Neuronal stem cell (in vitro differentiated cells): ENCODE measurements at regions not wholly inside any gene's neighbourhood (a gene's known extent, or its start where the extent isn't known, plus 50 kb on each side); places are given as distances from the start of the nearest gene placed in this dataset.

Experiments used
- DNase-seq: peaks from one replicate; pipeline ENCODE4 v3.0.0-alpha.2; 2013; ENCODE audit warnings: low spot score
- H2AFZ ChIP-seq: one replicate; pipeline ENCODE4 v1.6.1; 2013; ENCODE audit warnings: mild to moderate bottlenecking, low read length, inconsistent platforms
- H2AK5ac ChIP-seq: 2 replicates; pipeline ENCODE4 v1.6.1; 2013; ENCODE audit warnings: low read depth, mild to moderate bottlenecking, inconsistent platforms, low read length, moderate library complexity, mixed read lengths
- H2BK120ac ChIP-seq: 2 replicates; pipeline ENCODE4 v1.6.1; 2013; ENCODE audit warnings: low read depth, mild to moderate bottlenecking, inconsistent platforms, low read length, moderate library complexity, mixed read lengths
- H2BK12ac ChIP-seq: one replicate; pipeline ENCODE4 v1.6.1; 2013; ENCODE audit warnings: low read length, inconsistent platforms
- H2BK15ac ChIP-seq: 2 replicates; pipeline ENCODE4 v1.6.1; 2013; ENCODE audit warnings: mild to moderate bottlenecking, low read length, inconsistent platforms, mixed read lengths
- H2BK5ac ChIP-seq: one replicate; pipeline ENCODE4 v1.6.1; 2013; ENCODE audit warnings: inconsistent platforms, mild to moderate bottlenecking, low read length, moderate library complexity
- H3K14ac ChIP-seq: one replicate; pipeline ENCODE4 v1.6.1; 2013; ENCODE audit warnings: low read length, inconsistent platforms
- H3K18ac ChIP-seq: 2 replicates; pipeline ENCODE4 v1.6.1; 2013; ENCODE audit warnings: low read length, inconsistent platforms
- H3K23ac ChIP-seq: 2 replicates; pipeline ENCODE4 v1.6.1; 2013; ENCODE audit warnings: low read depth, mild to moderate bottlenecking, mixed read lengths, low read length, inconsistent platforms; ENCODE audit not compliant: poor library complexity
- H3K27ac ChIP-seq: replicated peaks from 3 replicates; pipeline ENCODE4 v1.5.1; 2013; ENCODE audit warnings: low read length, inconsistent platforms
- H3K27me3 ChIP-seq, 3 experiments: 2 replicates each; pipeline ENCODE4 v1.6.1; 2013; ENCODE audit warnings: low read length in 3 of 3, mild to moderate bottlenecking in 2 of 3, inconsistent platforms in 1 of 3, low read depth in 1 of 3, mixed read lengths in 1 of 3, moderate library complexity in 1 of 3; ENCODE audit not compliant: control insufficient read depth in 3 of 3, insufficient read depth in 3 of 3
- H3K36me3 ChIP-seq, 2 donors: replicated peaks in 1 of 2; 2 replicates each; pipeline ENCODE4 v1.6.1; 2013; ENCODE audit warnings: low read length in 2 of 2; ENCODE audit not compliant: control insufficient read depth in 2 of 2, insufficient read depth in 2 of 2
- H3K4ac ChIP-seq: 2 replicates; pipeline ENCODE4 v1.6.1; 2013; ENCODE audit warnings: inconsistent platforms, mild to moderate bottlenecking, low read length, moderate library complexity
- H3K4me1 ChIP-seq, 2 donors: 1 replicate in 1 of 2; 2 replicates in 1 of 2; pipeline ENCODE4 v1.6.1; 2013; ENCODE audit warnings: low read length in 2 of 2, low read depth in 1 of 2; ENCODE audit not compliant: control insufficient read depth in 2 of 2, insufficient read depth in 1 of 2
- H3K4me2 ChIP-seq: one replicate; pipeline ENCODE4 v1.6.1; 2013; ENCODE audit warnings: mild to moderate bottlenecking, low read length, inconsistent platforms; ENCODE audit not compliant: insufficient read depth, poor library complexity, severe bottlenecking
- H3K4me3 ChIP-seq, 2 donors: 2 replicates each; pipeline ENCODE4 v1.5.1; 2013; ENCODE audit warnings: low read length in 2 of 2, mild to moderate bottlenecking in 2 of 2, inconsistent platforms in 1 of 2, moderate library complexity in 1 of 2
- H3K79me1 ChIP-seq: one replicate; pipeline ENCODE4 v1.6.1; 2013; ENCODE audit warnings: low read depth, mild to moderate bottlenecking, inconsistent platforms, low read length, moderate library complexity
- H3K9ac ChIP-seq: one replicate; pipeline ENCODE4 v1.6.1; 2013; ENCODE audit warnings: mild to moderate bottlenecking, low read depth, low read length, inconsistent platforms; ENCODE audit not compliant: poor library complexity
- H3K9me3 ChIP-seq, 2 donors: replicated peaks in 1 of 2; 2 replicates each; pipeline versions ENCODE3 to v1.6.1; 2013; ENCODE audit warnings: low read length in 2 of 2, mild to moderate bottlenecking in 2 of 2, inconsistent platforms in 1 of 2, low read depth in 1 of 2, mixed read lengths in 1 of 2, moderate library complexity in 1 of 2; ENCODE audit not compliant: control insufficient read depth in 2 of 2, insufficient read depth in 1 of 2
- H4K8ac ChIP-seq: one replicate; pipeline ENCODE4 v1.6.1; 2013; ENCODE audit warnings: low read depth, mild to moderate bottlenecking, inconsistent platforms, low read length, moderate library complexity
- H4K91ac ChIP-seq: one replicate; pipeline ENCODE4 v1.6.1; 2013; ENCODE audit warnings: low read length, low read depth, mild to moderate bottlenecking, inconsistent platforms; ENCODE audit not compliant: poor library complexity
- WGBS, 2 donors: extraction: QIAGEN DNeasy Blood & Tissue Kit; methylation state at CpG; one replicate each; pipeline ENCODE4 v1.1.7; 2013; ENCODE audit warnings: missing lambda C conversion rate in 2 of 2, mixed read lengths in 1 of 2; ENCODE audit not compliant: insufficient read length in 2 of 2, insufficient replicate concordance in 1 of 2; ENCODE audit errors: extremely low coverage in 2 of 2; 5-methylcytosine and 5-hydroxymethylcytosine counted together

DNA sequence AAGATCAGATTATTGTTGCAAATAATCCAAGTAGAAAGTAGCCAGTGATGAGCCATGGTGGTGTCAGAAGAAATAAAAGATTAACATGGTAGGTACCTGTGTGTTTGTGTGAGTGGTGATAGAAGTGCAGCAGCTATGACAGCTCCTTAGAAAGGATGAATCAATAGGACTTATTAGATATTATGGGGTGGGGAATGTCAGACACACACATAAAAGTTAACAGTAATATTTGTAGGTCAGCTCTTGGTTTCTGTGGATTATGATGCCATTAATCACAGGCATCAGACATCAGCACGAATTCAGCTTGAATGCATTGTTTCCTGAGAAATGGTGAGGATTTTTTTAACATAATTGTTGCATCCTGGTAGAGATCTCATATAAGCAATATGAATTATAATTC is 695.7 kb downstream of the CENPC start:
- Histone ChIP-seq H3K9ac (no peak overlapping the region), H3K18ac (no peak overlapping the region), H3K4me1 (no peaks in the 10 kb centered on the region), H2BK15ac (no peak overlapping the region), H3K4ac (no peak overlapping the region), H3K4me2 (no peak overlapping the region), H3K36me3 (no peaks in the 10 kb centered on the region), H2BK5ac (no peak overlapping the region), H3K4me3 (no peak overlapping the region), H3K9me3 (no peaks in the 10 kb centered on the region), H3K27ac (no peak overlapping the region), H4K91ac (no peak overlapping the region), H3K79me1 (no peaks in the 10 kb centered on the region), H3K14ac (no peak overlapping the region), H3K27me3 (no peaks in the 10 kb centered on the region), H2AK5ac (no peak overlapping the region), H2AFZ (no peak overlapping the region), H2BK12ac (no peak overlapping the region), H4K8ac (no peak overlapping the region), H3K23ac (no peak overlapping the region), H2BK120ac (no peak overlapping the region)
- WGBS, 2 donors, result no CpG with 5 or more reads among the region's 1 CpG
- no peak for DNase-seq

DNA sequence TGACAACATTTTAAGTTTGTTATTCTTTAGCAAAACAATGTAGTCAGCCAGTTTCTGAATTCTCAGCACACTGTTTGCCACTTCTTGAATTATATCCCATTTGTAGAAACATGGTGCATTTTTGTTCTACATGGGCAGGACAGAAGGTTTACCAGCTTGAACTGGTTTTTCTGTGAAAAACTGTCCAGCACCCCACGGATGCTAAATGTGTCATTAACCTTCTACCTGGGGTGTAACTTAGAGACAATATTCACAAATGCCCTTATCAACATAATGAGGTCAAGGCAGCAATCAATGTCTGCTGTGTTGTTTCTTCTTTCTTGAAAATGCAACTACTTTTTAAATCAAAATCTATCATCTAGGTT is 702.6 kb downstream of the CENPC start:
- H4K91ac ChIP-seq, result no peak overlapping the region
- no peaks in the 10 kb centered on the region for H3K79me1 ChIP-seq
- no peak overlapping the region for H4K8ac ChIP-seq
- no peaks in the 10 kb centered on the region for H3K4me1 ChIP-seq
- no peak overlapping the region for H2BK12ac ChIP-seq
- WGBS, 2 donors, result no CpG with 5 or more reads among the region's 1 CpG
- H2BK15ac ChIP-seq, result no peak overlapping the region
- H3K27ac ChIP-seq, result no peak overlapping the region
- no peaks in the 10 kb centered on the region for H3K27me3 ChIP-seq
- H3K9me3 ChIP-seq, result peaks cover 0 to 2% of the 10 kb centered on the region in 2 donors
- H3K4me2 ChIP-seq, result no peak overlapping the region
- no peak overlapping the region for H3K18ac ChIP-seq
- H3K4ac ChIP-seq, result no peak overlapping the region
- H3K14ac ChIP-seq, result no peak overlapping the region
- H2BK5ac ChIP-seq, result no peak overlapping the region
- H2AFZ ChIP-seq, result no peak overlapping the region
- H3K9ac ChIP-seq, result no peak overlapping the region
- H2AK5ac ChIP-seq, result no peak overlapping the region
- H2BK120ac ChIP-seq, result no peak overlapping the region
- H3K36me3 ChIP-seq, result no peaks in the 10 kb centered on the region
- H3K23ac ChIP-seq, result no peak overlapping the region
- H3K4me3 ChIP-seq, result no peak overlapping the region
- no peak for DNase-seq

DNA sequence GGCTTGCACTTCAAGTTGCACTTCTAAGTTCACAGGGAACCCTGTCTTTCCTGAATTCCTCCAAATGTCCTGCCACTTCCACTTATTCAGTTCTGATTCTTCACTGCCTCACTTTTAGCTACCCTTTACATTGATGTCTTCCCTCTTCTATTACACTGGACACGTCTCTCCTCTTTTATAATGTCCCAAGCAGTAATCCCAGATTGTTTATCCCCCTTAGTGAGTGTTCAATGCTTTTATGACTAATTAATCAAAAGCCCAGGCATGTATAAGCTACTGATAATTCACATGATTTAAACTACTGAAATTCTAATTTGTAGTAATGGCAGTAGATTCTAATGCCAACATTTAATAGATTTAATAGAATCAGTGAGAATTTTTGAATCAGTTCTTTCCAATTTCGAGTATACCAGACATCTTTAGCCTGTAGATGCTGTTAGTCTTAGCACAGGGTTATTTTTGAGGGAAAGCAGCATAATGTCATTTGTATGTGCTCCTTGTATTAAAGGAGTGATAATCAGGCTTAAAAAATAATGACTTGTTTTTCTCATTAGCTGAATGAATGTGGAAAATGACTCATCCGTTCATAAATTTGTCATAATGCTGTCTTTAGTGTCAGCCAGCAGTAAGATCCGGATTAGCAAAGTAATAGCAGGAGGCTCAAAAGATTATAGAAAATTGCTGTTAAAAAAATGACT is 703.1 kb downstream of the CENPC start:
- no peak overlapping the region for H3K4me3 ChIP-seq
- no peak overlapping the region for H3K27ac ChIP-seq
- H2AFZ ChIP-seq, result no peak overlapping the region
- H3K79me1 ChIP-seq, result no peaks in the 10 kb centered on the region
- H2BK5ac ChIP-seq, result no peak overlapping the region
- no peaks in the 10 kb centered on the region for H3K4me1 ChIP-seq
- H3K4me2 ChIP-seq, result no peak overlapping the region
- no peak overlapping the region for H3K18ac ChIP-seq
- no peak overlapping the region for H4K91ac ChIP-seq
- H3K36me3 ChIP-seq, result no peaks in the 10 kb centered on the region
- no peak overlapping the region for H2BK12ac ChIP-seq
- H3K14ac ChIP-seq, result no peak overlapping the region
- no peaks in the 10 kb centered on the region for H3K27me3 ChIP-seq
- DNase-seq, result no peak
- no CpG with 5 or more reads among the region's 4 CpGs for WGBS, 2 donors
- H3K23ac ChIP-seq, result no peak overlapping the region
- no peak overlapping the region for H3K4ac ChIP-seq
- H2BK15ac ChIP-seq, result no peak overlapping the region
- H2AK5ac ChIP-seq, result no peak overlapping the region
- no peak overlapping the region for H2BK120ac ChIP-seq
- H3K9ac ChIP-seq, result no peak overlapping the region
- no peak overlapping the region for H4K8ac ChIP-seq
- H3K9me3 ChIP-seq, result peaks cover 0 to 2% of the 10 kb centered on the region in 2 donors

DNA sequence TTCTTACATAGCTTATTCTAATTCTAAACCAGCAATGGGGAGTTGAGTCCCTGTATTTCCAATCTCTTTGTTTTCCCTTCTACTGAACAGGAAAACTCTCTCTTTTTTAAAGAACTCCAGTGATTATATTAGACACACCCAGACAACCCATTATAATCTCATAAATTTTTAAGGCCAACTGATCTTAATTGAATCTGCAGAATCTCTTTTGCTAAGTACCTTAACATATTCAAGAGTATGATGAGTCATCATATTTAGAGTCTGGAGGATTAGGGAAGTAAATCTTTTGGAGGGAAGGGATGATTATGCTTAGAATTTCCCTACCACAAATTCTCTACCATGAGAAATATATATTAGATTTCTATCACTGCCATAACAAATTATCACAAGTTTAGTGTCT is 705.1 kb downstream of the CENPC start:
- Histone ChIP-seq H2BK120ac (no peak overlapping the region), H3K9ac (no peak overlapping the region), H3K18ac (no peak overlapping the region), H3K4me3 (no peak overlapping the region), H3K4ac (no peak overlapping the region), H3K79me1 (no peaks in the 10 kb centered on the region), H3K36me3 (no peaks in the 10 kb centered on the region), H3K14ac (no peak overlapping the region), H3K4me2 (no peak overlapping the region), H2AK5ac (no peak overlapping the region), H2AFZ (no peak overlapping the region), H2BK12ac (no peak overlapping the region), H2BK15ac (no peak overlapping the region), H3K27me3 (no peaks in the 10 kb centered on the region), H3K4me1 (no peaks in the 10 kb centered on the region), H4K8ac (no peak overlapping the region), H3K27ac (no peak overlapping the region), H3K9me3 (peaks cover 0 to 2% of the 10 kb centered on the region in 2 donors), H2BK5ac (no peak overlapping the region), H4K91ac (no peak overlapping the region), H3K23ac (no peak overlapping the region)
- no peak for DNase-seq
